H9 (cell line): ENCODE measurements at regions not wholly inside any gene's neighbourhood (a gene's known extent, or its start where the extent isn't known, plus 50 kb on each side); places are given as distances from the start of the nearest gene placed in this dataset.

ENCODE experiments used
- DNase-seq: peaks from one replicate; pipeline ENCODE4 v3.0.0-alpha.2; 2017
- H2AFZ ChIP-seq: one replicate; pipeline ENCODE4 v1.6.1; 2013; ENCODE audit warnings: mild to moderate bottlenecking, low read length, control low read depth, moderate library complexity
- H2AK5ac ChIP-seq: 2 replicates; pipeline ENCODE4 v1.6.1; 2013; ENCODE audit warnings: low read length, control low read depth, mixed read lengths; ENCODE audit not compliant: insufficient read length
- H2BK120ac ChIP-seq: one replicate; pipeline ENCODE4 v1.6.1; 2013; ENCODE audit warnings: low read depth, mild to moderate bottlenecking, low read length, control low read depth, inconsistent platforms; ENCODE audit not compliant: poor library complexity, severe bottlenecking
- H2BK12ac ChIP-seq: 2 replicates; pipeline ENCODE4 v1.6.1; 2013; ENCODE audit warnings: low read length, control low read depth, mixed read lengths, low read depth; ENCODE audit not compliant: insufficient read length
- H2BK15ac ChIP-seq: 2 replicates; pipeline ENCODE4 v1.6.1; 2013; ENCODE audit warnings: low read depth, low read length, control low read depth
- H2BK20ac ChIP-seq: one replicate; pipeline ENCODE4 v1.6.1; 2013; ENCODE audit warnings: low read depth, mild to moderate bottlenecking, low read length, control low read depth, inconsistent platforms; ENCODE audit not compliant: poor library complexity, severe bottlenecking
- H2BK5ac ChIP-seq: 2 replicates; pipeline ENCODE4 v1.6.1; 2013; ENCODE audit warnings: low read length, control low read depth, mixed read lengths; ENCODE audit not compliant: insufficient read length
- H3K14ac ChIP-seq: 2 replicates; pipeline ENCODE4 v1.6.1; 2013; ENCODE audit warnings: low read length, control low read depth; ENCODE audit not compliant: insufficient read depth
- H3K18ac ChIP-seq: 2 replicates; pipeline ENCODE4 v1.6.1; 2013; ENCODE audit warnings: low read depth, mild to moderate bottlenecking, mixed read lengths, low read length, control low read depth; ENCODE audit not compliant: insufficient read length
- H3K23ac ChIP-seq: 2 replicates; pipeline ENCODE4 v1.6.1; 2013; ENCODE audit warnings: low read length, control low read depth, mixed read lengths, low read depth; ENCODE audit not compliant: insufficient read length
- H3K23me2 ChIP-seq: 2 replicates; pipeline ENCODE4 v1.6.1; 2013; ENCODE audit warnings: low read depth, mild to moderate bottlenecking, mixed read lengths, low read length, control low read depth; ENCODE audit not compliant: insufficient read length, poor library complexity, severe bottlenecking
- H3K27ac ChIP-seq: 2 replicates; pipeline ENCODE4 v1.5.1; 2013; ENCODE audit warnings: low read length, control low read depth, mixed read lengths, low read depth; ENCODE audit not compliant: insufficient read length
- H3K27me3 ChIP-seq: 2 replicates; pipeline ENCODE4 v1.6.1; 2013; ENCODE audit warnings: low read length, control low read depth, inconsistent platforms; ENCODE audit not compliant: insufficient read depth
- H3K4ac ChIP-seq: 2 replicates; pipeline ENCODE4 v1.6.1; 2013; ENCODE audit warnings: low read depth, mild to moderate bottlenecking, control low read depth, inconsistent platforms, low read length, moderate library complexity
- H3K4me1 ChIP-seq: 2 replicates; pipeline ENCODE4 v1.6.1; 2013; ENCODE audit warnings: low read length, control low read depth, inconsistent platforms; ENCODE audit not compliant: insufficient read depth
- H3K4me2 ChIP-seq: 2 replicates; pipeline ENCODE4 v1.6.1; 2013; ENCODE audit warnings: low read length, control low read depth, mixed read lengths; ENCODE audit not compliant: insufficient read length, insufficient read depth
- H3K56ac ChIP-seq: 2 replicates; pipeline ENCODE4 v1.6.1; 2013; ENCODE audit warnings: low read depth, mild to moderate bottlenecking, mixed read lengths, low read length, control low read depth; ENCODE audit not compliant: insufficient read length
- H3K79me1 ChIP-seq: 2 replicates; pipeline ENCODE4 v1.6.1; 2013; ENCODE audit warnings: low read depth, mild to moderate bottlenecking, moderate library complexity, low read length, control low read depth, inconsistent platforms; ENCODE audit not compliant: insufficient read depth, poor library complexity, severe bottlenecking
- H3K79me2 ChIP-seq: 2 replicates; pipeline ENCODE4 v1.6.1; 2013; ENCODE audit warnings: low read length, control low read depth, inconsistent platforms; ENCODE audit not compliant: insufficient read depth
- H3K9ac ChIP-seq: 2 replicates; pipeline ENCODE4 v1.6.1; 2013; ENCODE audit warnings: low read length, control low read depth, mixed read lengths; ENCODE audit not compliant: insufficient read length; ENCODE audit errors: extremely low read depth
- H3K9me3 ChIP-seq: one replicate; pipeline ENCODE4 v1.6.1; 2013; ENCODE audit warnings: low read depth, low read length, inconsistent platforms; ENCODE audit not compliant: control insufficient read depth
- H3T11ph ChIP-seq: one replicate; pipeline ENCODE4 v1.6.1; 2013; ENCODE audit warnings: mild to moderate bottlenecking, low read length, control low read depth, inconsistent platforms
- H4K20me1 ChIP-seq: one replicate; pipeline ENCODE4 v1.6.1; 2013; ENCODE audit not compliant: control insufficient read depth, insufficient read length, insufficient read depth
- H4K5ac ChIP-seq: 2 replicates; pipeline ENCODE4 v1.6.1; 2013; ENCODE audit warnings: low read depth, mild to moderate bottlenecking, mixed read lengths, low read length, control low read depth; ENCODE audit not compliant: insufficient read length
- H4K8ac ChIP-seq: replicated peaks from 2 replicates; pipeline ENCODE4 v1.6.1; 2013; ENCODE audit warnings: low read length, control low read depth, mixed read lengths, low read depth; ENCODE audit not compliant: insufficient read length
- H4K91ac ChIP-seq: 2 replicates; pipeline ENCODE4 v1.6.1; 2013; ENCODE audit warnings: low read depth, mild to moderate bottlenecking, moderate library complexity, mixed read lengths, low read length, control low read depth; ENCODE audit not compliant: insufficient read length
- H3K27ac Mint-ChIP-seq, 3 experiments: 2 replicates in 2 of 3; 3 replicates in 1 of 3; pipeline ENCODE4 v1.8.0; 2020 to 2021; ENCODE audit warnings: mixed read lengths in 3 of 3, mild to moderate bottlenecking in 1 of 3, moderate library complexity in 1 of 3
- H3K27me3 Mint-ChIP-seq: 2 replicates; pipeline ENCODE4 v1.8.0; 2021; ENCODE audit warnings: low read depth, mild to moderate bottlenecking, moderate library complexity, mixed read lengths
- H3K36me3 Mint-ChIP-seq, 3 experiments: 2 replicates in 2 of 3; 3 replicates in 1 of 3; pipeline ENCODE4 v1.8.0; 2020 to 2021; ENCODE audit warnings: low read depth in 3 of 3, mixed read lengths in 3 of 3; ENCODE audit not compliant: insufficient read depth in 1 of 3
- H3K4me1 Mint-ChIP-seq, 2 experiments: 2 replicates each; pipeline ENCODE4 v1.8.0; 2020; ENCODE audit warnings: mixed read lengths in 2 of 2
- H3K4me3 Mint-ChIP-seq, 2 experiments: 2 replicates in 1 of 2; 3 replicates in 1 of 2; pipeline ENCODE4 v1.8.0; 2020 to 2021; ENCODE audit warnings: mild to moderate bottlenecking in 2 of 2, mixed read lengths in 2 of 2, moderate library complexity in 1 of 2
- H3K9me3 Mint-ChIP-seq, 2 experiments: 2 replicates in 1 of 2; 3 replicates in 1 of 2; pipeline ENCODE4 v1.8.0; 2020; ENCODE audit warnings: mild to moderate bottlenecking in 2 of 2, mixed read lengths in 2 of 2, moderate library complexity in 1 of 2
- CTCF ChIP-seq: fragments of 200-600 bp; sonication (generic); conservative IDR thresholded peaks from 3 replicates; pipeline ENCODE4 v1.8.0; 2021; ENCODE audit warnings: antibody characterized with exemption, mild to moderate bottlenecking
- WGBS: extraction: QIAGEN DNeasy Blood & Tissue Kit; methylation state at CpG from one replicate; pipeline ENCODE4 v1.1.7; 2013; ENCODE audit warnings: missing lambda C conversion rate, low lambda C conversion rate, mixed read lengths; ENCODE audit not compliant: insufficient read length; ENCODE audit errors: extremely low coverage; 5-methylcytosine and 5-hydroxymethylcytosine counted together

DNA sequence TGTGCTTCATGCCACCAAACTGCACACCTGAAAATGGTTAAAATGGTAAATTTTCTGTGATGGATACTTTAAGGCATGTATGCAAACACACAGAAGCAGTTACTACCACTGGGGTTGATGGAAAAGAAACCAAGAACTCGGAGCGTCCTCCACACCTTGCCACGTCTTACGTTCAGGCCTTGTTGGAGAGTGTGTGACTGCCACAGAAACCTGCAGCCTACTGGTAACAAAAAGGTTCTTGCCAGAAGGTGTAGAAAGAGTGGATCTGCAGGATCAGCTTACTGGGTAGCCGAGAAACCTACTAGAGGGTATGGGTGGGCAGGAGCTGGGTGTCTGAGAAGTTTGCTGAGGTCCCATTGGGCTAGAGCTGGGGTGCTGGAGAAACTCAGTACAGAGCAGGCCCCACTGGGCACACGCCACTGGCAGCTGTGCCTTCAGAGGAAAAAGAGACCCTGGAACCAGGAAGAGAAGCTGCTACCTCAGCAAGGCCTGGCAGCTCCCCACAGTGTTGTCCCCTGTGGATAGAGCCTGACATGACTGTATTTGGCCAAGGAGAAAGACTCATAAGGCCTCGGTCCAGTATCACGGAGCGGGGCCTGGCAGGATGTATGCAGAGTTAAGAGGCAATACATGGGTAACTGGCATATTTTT is 204.6 kb downstream of the SEC14L1 start:
- H3K27me3 Mint-ChIP-seq, result no peaks in the 10 kb centered on the region
- Histone ChIP-seq H4K91ac (no peak overlapping the region), H3K27me3 (no peaks in the 10 kb centered on the region), H2BK120ac (no peak overlapping the region), H3K4ac (no peak overlapping the region), H3K79me2 (no peaks in the 10 kb centered on the region), H2BK5ac (no peak overlapping the region), H3K23me2 (no peaks in the 10 kb centered on the region), H4K8ac (no peak overlapping the region), H3K18ac (no peak overlapping the region), H3K4me1 (no peaks in the 10 kb centered on the region), H3K9ac (no peak overlapping the region), H2BK15ac (no peak overlapping the region), H3K4me2 (no peak overlapping the region), H3K79me1 (no peaks in the 10 kb centered on the region), H3K9me3 (no peaks in the 10 kb centered on the region), H4K20me1 (no peaks in the 10 kb centered on the region), H2AFZ (no peak overlapping the region), H4K5ac (no peak overlapping the region), H2BK20ac (no peak overlapping the region), H2AK5ac (no peak overlapping the region), H3K27ac (no peak overlapping the region), H3K23ac (no peak overlapping the region), H3K14ac (no peak overlapping the region), H3K56ac (no peak overlapping the region), H3T11ph (no peak overlapping the region), H2BK12ac (no peak overlapping the region)
- no CpG with 5 or more reads among the region's 9 CpGs for WGBS
- H3K4me1 Mint-ChIP-seq, result peaks cover 2 to 4% of the 10 kb centered on the region in 2 experiments
- H3K27ac Mint-ChIP-seq, result no peak overlapping the region
- peaks cover 8 to 11% (median 10%) of the 10 kb centered on the region in 3 experiments for H3K36me3 Mint-ChIP-seq
- H3K9me3 Mint-ChIP-seq, result peaks cover 9 to 10% of the 10 kb centered on the region in 2 experiments
- no peak overlapping the region for H3K4me3 Mint-ChIP-seq
- DNase-seq, result no peak
- no peak for TF ChIP-seq CTCF
